Activated CD4-positive, alpha-beta T cell treated with anti-CD3 and anti-CD28 coated beads, Interleukin-2, amount 50 U/mL, for 4 hours (primary cell): ENCODE measurements at regions not wholly inside any gene's neighbourhood (a gene's known extent, or its start where the extent isn't known, plus 50 kb on each side); places are given as distances from the start of the nearest gene placed in this dataset.
"Not testable (repeated sequence)": the region's sequence is repeated elsewhere in the genome, so short reads cannot be mapped to it uniquely, and the experiment has no call there.

Experiments
- DNase-seq, 2 experiments: peaks; one replicate each; pipeline ENCODE4 v3.0.0-alpha.2; 2020

DNA sequence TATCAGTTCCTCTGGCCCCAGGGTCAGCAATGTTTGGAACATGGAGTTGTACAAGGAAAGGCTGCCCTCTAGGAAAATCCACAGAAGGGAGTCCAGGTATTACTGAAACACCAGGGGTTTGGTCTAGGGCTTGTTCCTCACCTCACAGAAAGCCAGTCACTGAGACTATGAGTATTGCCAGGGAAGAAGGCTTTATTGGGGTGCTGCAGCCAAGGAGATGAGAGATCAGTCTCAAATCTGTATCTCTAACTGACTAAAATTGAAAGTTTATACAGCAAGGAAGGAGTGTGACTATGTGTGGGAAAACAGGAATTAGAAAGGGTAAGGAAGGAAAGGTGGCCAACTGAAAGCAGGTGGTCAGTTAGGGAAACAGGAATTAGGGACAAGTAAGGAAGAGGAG lies 172.3 kb downstream of the LYPLAL1 start:
- DNase-seq, result no peak

DNA sequence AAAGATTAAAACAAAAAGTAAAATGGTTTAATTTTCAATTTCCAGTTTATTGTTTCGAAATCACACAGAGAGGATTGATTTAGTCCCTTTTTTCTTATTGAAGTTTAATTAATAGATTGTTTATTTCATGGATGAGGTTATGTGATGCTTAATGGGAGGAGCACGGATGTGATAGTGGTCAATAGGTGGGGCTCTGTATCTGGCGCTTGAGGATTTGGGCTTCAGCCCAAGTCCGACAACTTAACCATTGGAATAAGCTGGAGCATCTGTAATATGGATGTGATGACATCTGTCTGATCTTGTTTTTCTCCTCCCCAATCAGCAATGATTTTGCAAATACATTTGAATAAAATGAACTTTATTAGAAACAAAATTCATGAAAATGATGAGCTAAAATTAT lies 169.2 kb downstream of the LYPLAL1 start:
- DNase-seq, result no peak

DNA sequence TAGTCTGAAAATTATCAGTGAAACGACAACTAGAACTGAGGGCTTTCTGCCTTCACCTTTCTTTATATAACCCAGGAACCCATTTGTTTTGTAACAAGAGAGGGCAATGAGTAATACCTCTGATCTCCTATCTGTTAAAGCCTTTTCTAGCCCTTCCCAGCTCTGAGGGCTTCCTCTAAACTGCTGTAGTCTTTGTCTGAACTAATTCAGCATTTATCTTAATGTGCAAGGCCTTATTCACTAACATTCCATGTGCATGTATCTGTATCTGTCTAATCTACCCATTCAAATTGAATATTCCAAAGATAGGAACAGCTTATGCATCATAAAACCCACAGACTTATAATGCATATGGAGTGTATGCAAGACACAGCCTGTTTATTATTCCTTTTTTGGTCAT lies 167.1 kb downstream of the LYPLAL1 start:
- DNase-seq, result no peak

DNA sequence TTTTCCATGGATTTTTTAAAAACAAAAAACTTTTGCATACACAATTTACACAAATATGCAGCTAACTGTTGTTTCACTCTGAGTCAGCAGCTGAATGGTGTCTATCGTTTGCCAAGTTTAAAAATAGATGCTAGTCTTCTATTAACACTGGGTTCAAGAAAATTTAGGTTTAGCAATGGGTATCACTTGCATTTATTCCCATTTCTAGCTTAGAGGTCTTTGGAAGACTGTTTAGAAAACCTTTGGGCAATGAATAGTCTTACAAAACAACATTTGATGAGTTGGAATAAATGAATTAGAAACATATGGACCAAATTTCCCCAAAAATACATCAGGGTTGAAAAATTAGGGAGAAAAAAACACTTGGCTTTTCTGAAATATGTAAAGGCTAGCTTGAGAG lies 165.8 kb downstream of the LYPLAL1 start:
- DNase-seq, result no peak

DNA sequence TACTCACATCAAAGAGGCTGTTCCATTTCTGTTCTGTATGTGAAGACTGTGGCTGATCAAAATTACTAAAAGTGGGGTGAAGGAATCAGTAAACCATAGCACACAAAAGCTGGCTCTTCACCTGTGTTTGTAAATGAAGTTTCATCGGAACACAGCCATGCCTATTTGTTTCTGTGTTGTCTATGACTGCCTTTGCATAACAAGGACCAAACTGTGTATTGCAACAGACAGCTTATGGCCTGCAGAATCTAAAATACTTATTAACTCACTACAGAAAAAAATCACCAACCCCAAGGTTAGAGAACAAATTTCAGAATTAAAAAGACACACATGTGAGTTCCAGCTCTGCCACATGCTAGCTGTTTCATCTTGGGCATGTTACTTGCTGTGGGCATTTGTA lies 163.9 kb downstream of the LYPLAL1 start:
- DNase-seq, result no peak

DNA sequence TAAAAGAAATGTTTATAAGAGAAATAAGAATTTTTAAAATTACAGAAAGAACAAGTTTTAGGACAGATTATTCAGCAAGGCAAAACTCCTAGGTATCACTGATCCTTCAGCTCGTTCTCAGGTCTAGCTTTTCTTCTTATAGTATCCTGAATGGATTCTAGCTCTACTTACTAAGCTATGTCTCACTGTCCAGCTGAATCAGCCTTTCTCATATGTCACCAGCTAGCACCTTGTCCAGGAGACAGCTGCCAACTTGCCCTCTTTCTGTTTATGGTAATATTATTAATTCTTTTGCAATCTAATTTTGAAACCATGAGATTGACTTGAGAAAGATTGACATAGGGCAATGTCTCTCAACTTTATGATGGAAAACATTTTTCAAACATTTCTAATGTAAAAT lies 159.9 kb downstream of the LYPLAL1 start:
- no peak for DNase-seq

DNA sequence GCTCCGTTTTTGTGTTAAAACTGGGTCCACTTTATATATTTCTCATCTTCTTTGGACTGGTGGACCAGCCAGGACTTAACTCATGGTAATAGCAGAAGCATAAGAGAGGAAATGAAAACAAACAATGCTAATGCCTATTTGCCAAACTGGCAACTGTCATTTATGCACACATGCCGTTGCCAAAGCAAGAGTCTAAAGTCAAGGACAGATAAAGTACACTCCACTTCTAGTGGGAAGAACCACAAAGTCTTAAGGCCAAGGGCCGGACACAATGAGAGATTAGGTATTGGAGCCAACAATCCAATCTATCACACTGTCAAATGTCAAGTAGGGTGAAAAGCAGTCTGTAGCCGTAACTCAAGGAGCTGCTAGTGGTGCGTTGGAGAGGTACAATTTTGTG lies 157.7 kb downstream of the LYPLAL1 start:
- DNase-seq, result no peak

DNA sequence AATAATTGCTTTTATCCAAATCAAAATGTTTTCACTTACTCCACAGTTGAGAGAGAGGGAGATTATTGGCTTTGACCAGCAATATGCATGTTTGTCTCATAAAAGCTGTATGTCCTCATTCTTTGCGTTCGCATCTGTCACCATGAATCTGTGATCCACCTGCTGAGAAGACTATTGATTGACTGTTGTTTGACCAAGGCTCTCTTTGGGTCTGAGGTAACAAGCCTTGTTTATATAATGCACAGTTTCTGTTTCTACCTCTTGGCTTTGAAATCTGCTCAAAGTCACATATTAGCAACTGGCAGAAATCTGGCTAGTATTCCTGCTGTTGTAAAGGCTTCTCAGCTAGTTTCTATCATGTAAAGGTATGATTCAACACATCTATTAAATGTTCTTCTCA lies 157.0 kb downstream of the LYPLAL1 start:
- DNase-seq, result no peak

DNA sequence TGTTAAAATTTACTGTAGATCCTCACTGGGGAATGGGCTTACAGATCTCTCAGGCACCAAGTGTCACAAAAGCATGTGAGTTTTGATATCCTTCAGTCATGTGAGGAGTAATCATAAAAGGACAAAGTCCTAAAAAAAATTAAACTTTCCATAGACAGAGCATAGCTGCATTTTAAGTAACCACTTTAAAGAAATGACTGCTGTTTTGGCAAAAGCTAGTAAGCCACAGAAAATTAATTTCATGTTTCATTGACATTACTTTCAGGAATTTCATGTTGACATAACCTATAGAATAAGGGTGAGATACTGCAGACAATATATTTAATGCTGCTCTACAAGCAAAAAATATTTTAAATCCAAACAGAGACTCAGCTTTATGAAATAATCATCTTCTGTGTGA lies 156.3 kb downstream of the LYPLAL1 start:
- DNase-seq, result no peak

DNA sequence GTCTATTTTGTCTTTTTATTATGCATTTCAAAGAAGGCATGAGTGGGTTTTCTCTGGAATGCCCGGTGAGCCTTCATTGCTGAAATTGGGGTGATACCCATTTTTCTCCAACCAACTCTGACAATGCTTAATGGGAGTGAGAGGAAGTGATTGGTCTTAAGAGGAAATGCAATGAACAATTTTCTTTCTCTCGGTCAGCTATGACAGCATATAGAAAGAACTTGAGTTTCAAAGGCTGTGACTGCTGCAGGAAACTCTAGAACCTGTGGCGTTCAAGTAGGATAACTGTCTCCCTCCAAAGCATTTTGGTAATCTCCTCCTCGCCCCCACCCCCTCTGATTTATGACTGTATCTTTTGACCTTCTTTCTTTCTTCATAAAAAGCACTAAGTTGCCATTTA lies 155.9 kb downstream of the LYPLAL1 start:
- no peak for DNase-seq

DNA sequence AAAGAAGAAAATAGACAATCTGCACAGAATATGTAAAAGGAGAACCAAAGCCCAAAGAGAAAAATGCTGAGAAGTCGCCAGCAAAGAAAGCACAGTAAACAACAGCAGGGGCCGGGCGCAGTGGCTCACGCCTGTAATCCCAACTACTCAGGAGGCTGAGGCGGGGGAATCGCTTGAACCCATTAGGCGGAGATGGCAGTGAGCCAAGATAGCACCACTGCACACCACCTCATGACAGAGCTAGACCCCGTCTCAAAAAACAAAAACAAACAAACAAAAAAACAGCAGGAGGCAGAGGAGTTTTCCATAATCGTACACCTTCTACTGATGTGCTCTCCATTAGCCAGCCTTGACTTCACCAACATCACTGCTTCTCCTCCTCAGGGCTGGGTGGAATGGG lies 153.2 kb downstream of the LYPLAL1 start:
- DNase-seq, result no peak

DNA sequence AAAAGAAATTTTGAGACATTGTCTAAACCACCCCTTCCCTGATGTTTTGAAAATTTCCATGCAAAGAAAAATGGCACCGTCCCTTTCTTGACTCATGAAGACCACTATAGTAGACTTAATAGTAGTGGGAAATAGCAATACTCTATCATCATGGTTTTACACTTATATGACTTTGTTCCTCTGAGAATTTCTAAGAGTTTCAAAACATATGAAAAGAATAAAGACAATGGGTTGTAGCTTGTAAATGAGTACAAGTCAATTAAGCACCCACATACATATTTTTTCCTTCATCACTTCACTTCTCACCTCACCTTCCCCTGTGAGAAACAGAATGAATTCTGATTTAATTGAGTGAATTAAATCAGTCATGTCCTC lies 151.7 kb downstream of the LYPLAL1 start:
- DNase-seq, result no peak

DNA sequence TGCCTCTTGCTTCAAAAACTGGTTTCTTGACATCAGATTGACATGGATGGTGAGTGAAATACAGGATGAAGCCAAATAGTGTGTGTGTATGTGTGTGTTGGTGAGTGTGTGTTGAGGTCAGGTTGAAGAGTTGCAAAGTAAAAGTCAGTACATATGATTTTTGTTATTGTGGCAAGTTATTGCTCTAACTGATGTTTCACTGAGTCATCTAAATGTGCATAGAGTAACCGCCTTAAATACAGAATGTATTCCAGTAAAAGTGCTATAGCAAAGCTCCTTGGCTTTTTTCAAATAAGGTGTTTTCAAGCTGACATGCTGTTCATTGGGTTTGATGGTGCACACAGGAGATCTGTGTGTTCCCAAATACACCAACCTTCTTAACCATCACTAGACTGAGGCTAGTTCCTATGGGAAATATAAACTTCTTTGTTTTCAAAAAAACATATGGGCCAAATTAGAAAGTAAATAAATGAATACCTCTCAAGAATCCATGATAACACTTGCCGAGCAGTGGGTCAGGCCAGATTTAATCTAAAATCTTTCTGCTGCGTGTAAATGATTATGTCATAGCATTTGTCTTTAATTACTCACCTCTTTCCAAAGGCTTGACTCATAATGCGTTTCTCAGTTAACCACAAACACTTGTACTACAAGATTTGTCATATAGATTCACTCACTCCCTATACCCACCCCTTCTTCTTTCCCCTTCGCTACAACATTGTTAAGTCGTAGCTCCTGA lies 151.1 kb downstream of the LYPLAL1 start:
- no peak for DNase-seq

DNA sequence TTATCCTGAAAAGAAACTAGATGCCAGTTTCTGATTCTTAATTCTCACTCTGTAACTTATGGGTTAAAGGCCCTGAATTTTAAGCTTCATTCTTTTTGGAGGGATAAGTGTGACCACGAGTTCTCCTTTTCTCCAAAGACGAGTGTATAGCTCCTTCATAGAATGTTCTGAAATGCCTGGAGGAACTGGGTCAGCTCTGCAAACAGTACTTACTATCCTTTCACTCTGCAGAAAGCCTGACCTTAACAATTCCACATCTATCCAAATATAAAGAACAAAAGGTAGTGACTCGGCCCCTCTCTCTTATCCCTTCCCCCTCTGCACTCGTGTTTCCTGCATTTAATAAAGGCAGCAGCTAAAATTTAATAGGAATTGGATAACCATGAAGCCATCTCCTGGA lies 150.5 kb downstream of the LYPLAL1 start:
- DNase-seq, result no peak

DNA sequence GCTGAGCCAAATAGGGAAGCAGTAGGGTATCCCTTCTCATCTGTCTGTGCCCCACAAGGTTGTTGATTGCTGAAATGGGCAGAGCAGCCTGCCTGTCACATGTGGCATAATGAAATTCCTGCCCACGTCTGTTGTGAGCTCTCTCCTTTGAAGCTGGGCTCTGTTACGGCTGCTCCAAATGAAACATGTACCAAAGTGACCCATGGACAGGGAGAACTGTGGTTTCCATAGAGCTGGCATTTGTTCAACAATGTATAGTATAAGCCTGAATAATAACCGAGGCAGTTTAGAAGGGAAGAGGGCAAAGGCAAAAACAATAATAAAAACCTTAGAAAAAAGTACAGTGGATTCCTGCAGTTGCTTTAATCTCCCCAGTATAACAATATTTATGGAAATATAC lies 149.7 kb downstream of the LYPLAL1 start:
- DNase-seq, result no peak

DNA sequence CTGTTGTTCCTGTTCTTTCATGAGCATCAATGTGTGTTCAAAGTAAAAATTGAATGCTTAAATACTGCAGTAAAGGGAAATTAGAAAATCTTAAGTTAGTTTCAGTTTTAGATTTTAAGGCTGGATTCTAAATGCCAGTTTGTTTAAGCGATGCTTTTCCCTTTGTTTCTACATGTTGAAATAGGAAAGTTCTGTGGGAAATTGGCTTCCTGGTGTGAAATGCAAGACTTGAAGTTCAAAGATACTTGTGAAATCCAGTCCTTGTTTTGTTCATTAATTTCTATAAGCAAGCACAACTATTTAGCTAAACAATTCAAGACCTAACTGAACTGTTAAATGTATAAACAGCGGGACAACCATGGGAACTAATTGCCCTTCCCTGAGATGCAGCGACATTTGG lies 149.1 kb downstream of the LYPLAL1 start:
- no peak for DNase-seq

DNA sequence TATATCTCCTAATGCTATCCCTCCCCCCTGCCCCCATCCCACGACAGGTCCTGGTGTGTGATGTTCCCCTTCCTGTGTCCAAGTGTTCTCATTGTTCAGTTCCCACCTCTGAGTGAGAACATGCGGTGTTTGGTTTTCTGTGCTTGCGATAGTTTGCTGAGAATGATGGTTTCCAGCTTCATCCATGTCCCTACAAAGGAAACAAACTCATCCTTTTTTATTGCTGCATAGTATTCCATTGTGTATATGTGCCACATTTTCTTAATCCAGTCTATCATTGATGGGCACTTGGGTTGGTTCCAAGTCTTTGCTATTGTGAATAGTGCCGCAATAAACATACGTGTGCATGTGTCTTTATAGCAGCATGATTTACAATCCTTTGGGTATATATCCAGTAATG lies 146.9 kb downstream of the LYPLAL1 start:
- not testable (repeated sequence) for DNase-seq

DNA sequence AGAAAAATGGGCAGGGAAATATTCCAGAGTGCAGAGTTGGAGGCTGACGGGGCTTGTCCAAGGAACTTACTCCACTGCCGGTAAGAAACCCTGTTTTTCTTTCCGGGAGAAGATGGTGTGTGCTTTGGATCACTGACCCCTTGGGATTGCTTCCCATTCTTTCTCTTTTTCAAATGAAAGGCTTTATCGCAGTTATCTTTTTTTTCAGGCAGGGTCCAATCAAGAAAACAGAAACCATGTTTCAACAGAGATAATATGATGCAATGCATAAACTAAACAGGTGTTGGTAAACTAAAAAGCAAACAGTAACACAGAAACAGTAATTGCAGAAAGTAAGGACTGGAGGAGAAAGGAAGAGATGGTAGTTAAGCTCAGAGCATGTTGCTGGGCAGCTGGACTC lies 145.1 kb downstream of the LYPLAL1 start:
- no peak for DNase-seq

DNA sequence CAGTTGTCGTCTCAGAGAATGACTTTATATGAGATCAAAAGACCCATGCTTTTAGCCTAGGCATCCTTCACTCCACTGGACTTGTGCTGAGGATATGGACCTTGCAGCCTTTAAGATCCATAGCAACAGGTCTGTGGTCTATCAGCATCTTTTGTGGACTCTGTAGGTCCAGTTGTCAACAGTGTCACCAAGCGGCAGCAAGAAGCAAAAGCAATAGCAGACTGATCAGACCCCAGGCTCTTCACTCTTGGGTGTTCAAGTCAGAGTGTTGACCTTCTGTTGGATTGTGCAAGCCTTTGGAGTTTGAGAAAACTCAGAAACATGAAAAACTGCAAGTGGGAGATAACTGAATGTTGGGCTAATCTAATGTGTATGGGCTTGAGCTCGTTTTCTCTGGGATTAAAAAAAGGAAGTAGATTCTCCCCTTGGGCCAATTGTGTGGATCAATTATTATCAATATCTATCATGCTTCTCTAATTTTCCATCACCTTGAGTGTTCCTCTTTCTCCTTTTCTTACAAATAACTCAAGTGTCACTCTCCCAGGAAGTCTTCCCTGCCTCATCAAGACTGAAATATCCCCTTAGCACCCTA lies 144.2 kb downstream of the LYPLAL1 start:
- DNase-seq, result no peak

DNA sequence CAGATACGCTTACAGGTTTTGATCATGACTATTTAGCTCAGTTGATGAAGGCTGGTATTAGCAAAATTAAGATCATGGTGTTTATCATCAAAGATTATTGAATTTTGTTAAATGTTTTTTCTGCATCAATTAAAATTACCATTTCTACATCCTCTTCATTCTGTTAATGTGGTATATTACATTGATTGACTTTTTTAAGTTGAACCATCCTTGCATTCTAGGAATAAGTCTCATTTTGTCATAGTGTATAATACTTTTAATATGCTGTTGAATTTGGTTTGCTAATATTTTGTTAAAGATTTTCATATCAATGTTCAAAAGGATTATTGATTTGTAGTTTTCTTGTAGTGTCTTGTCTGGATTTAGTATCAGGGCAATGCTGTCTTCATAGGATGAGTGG lies 142.4 kb downstream of the LYPLAL1 start:
- no peak for DNase-seq

DNA sequence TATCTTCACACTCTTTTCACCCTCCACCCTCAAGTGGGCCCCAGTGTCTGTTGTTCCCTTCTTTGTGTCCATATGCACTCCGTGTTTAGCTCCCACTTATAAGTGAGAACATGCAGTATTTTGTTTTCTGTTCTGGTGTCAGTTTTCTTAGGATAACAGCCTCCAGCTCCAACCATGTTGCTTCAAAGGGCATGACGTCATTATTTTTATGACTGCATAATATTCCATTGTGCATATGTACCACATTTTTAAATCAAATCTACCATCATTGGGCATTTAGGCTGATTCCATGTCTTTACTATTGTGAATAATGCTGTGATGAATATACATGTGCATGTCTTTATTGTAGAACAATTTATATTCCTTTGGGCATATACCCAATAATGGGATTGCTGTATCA lies 140.3 kb downstream of the LYPLAL1 start:
- no peak for DNase-seq

DNA sequence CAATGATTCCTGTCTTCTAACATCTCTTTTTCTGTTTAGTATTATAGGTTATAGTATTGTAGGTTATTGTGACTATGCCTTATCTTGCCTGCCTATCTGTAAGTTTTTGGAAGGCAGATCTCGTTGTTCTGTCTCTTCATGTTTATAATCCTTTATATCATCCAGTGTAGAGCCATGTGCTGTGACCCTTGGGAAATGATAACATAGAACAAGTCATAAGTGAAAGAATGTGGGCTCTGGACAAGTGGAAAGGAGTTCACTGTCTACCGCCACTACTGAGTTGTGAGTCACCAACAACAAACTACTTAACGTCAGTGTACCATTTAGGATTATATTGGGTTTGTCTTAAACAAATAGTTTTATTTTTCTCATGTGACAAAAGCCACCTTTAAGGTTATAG lies 139.3 kb downstream of the LYPLAL1 start:
- DNase-seq, result no peak

DNA sequence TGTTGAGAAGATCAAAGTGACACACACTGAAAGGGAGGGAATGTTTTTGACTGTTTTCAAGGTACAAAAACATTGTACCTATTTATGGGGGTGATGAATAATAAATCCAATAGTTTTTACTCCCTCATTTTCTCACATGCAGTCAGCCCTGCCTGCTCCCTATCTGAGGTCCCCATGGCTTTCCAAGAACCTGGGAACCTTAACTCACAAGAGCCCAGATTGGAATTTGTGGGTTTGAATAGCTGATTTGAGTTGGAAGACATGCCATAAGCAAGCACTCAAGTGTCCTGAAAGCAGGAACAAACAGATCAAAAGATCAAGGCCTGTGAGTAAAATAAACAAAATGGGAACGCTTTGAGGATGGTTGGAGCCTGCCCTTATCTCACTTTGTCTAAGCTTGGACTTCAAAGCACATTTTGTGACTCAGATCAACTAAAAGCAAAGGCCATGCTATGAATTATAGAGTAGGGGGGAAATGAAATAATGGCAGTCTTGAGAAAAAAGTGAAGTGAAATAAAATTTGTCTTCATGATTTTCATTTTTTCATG lies 136.6 kb downstream of the LYPLAL1 start:
- no peak for DNase-seq

DNA sequence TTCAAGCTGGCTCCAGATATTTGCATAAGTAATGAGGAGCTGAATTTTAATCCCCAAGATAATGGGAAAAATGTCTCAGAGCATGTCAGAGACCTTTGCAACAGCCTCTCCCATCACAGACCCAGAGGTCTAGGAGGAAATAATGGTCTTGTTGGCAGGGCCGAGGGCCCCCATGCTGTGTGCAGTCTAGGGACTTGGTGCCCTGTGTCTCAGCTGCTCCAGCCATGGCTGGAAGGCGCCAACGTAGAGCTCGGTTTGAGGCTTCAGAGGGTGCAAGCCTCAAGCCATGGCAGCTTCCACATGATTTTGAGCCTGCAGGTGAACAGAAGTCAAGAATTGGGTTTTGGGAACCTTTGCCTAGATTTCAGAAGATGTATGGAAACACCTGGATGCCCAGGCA lies 134.7 kb downstream of the LYPLAL1 start:
- DNase-seq, result no peak
